ENCODE measurements at regions not wholly inside any gene's neighbourhood (a gene's known extent, or its start where the extent isn't known, plus 50 kb on each side); places are given as distances from the start of the nearest gene placed in this dataset.
"Not testable (repeated sequence)": the region's sequence is repeated elsewhere in the genome, so short reads cannot be mapped to it uniquely, and the experiment has no call there.

DNA sequence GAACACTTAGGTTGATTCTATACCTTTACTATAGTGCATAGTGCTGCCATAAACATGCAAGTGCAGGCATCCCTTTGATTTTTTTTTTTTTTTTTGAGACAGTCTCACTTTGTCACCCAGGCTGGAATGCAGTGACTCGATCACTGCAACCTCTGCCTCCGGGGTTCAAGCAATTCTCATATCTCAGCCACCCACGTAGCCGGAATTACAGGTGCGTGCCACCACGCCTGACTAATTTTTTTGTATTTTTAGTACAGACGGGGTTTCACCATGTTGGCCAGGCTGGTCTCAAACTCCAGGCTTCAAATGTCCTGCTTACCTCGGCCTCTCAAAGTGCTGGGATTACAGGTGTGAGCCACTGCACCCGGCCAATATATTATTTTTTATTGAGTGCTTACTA is 140.0 kb upstream of the OLIG3 start:
- H3K9me3 Mint-ChIP-seq; H3K36me3 Mint-ChIP-seq; POLR2A ChIA-PET; ATAC-seq (ENCODE audit: low read depth); DNase-seq; H3K4me1 Mint-ChIP-seq; H3K4me3 Mint-ChIP-seq; H3K27me3 Mint-ChIP-seq; H3K27ac Mint-ChIP-seq: not testable (repeated sequence)

DNA sequence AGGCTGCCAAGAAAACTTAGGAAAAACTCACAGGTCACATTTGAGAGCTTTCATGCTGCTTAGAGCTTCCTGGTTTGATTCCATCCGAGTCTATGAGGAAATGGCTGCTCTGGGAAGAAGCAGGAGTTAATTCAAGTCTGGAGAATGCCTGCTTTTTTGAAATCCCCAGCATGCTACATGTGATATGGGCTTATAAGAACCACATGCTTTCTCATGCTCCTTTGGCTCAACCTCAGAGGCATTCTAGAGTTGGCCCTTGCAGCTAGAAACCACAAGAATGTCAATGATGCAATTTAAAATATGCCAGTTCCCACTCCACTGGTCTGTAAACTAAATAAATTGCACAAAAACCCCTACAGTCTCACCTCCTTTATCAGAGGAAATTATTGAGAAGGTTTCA is 142.9 kb upstream of the OLIG3 start:
- peaks cover 11% of the 10 kb centered on the region for H3K4me1 Mint-ChIP-seq

DNA sequence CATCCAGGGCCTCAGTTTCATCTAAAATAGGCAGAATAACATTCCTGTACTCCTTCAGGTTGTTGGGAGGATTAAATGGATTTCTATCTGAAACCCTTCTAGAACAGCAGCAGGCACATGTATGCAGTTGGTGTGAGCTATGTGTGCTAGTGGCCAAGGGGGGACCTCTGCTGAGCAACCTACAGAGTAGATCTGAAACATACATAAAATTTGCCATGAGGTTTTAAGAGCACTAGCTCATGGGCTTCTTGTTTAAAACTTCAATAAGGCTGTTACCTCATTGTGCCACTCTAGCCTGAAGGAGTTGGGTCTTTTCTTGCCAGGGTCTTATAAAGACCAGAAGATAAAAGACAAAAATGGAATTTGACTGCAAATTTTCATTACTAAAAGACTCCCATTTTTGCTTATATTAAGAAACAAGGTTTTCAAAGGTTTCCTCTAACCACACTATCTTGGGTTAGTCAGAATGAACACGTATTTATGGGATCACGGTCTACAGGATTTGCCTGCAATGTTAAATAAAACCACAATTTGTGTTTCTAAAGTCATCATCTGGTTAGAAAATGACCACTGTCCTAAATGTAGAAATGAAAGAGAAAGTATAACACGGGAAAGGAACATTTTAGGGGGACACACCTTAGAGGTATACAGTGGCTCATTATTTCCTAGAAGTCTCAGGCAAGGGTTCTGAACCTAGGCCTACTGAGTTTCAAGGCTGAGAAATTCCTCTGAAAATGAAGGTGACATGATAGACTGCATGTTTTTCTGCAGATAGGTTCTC is 144.9 kb upstream of the OLIG3 start:
- no peak for DNase-seq
- Mint-ChIP-seq H3K4me3 (peak overlapping the region; percentile 77), H3K27ac (peak overlapping the region; percentile 78), H3K36me3 (no peaks in the 10 kb centered on the region), H3K9me3 (no peaks in the 10 kb centered on the region), H3K4me1 (peaks cover 11% of the 10 kb centered on the region), H3K27me3 (peaks cover 3% of the 10 kb centered on the region)
- POLR2A ChIA-PET: no interaction called here
- peak; percentile 69 for ATAC-seq (ENCODE audit: low read depth)

More for the DNA sequence above, 142.9 kb upstream of the OLIG3 start:
- POLR2A ChIA-PET: no interaction called here
- no peaks in the 10 kb centered on the region for H3K36me3 Mint-ChIP-seq
- H3K4me3 Mint-ChIP-seq: no peak overlapping the region
- H3K27ac Mint-ChIP-seq: no peak overlapping the region
- DNase-seq (no peak), ATAC-seq (ENCODE audit: low read depth) (no peak)
- H3K9me3 Mint-ChIP-seq: no peaks in the 10 kb centered on the region
- H3K27me3 Mint-ChIP-seq: peaks cover 2% of the 10 kb centered on the region

DNA sequence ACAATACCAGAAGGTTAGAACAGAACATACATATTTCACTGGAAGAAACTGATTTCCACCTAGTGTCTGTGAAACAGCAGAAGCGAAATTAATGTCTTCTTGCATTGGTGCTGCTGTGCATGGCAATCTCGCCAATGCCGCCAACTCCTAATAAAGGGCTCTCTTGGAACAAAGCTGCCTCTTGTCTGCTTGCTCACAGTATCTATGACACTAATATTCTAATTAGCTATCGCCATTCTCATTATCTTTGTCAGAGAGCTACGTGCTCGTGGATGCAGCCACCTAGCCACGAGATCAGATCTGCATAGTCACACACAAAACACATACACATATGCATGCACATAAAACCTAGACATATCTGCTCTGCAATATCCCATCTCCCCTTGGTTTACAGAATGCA is 145.9 kb upstream of the OLIG3 start:
- no peak for ATAC-seq (ENCODE audit: low read depth)
- H3K27ac Mint-ChIP-seq: no peak overlapping the region
- H3K27me3 Mint-ChIP-seq: peaks cover 8% of the 10 kb centered on the region
- peaks cover 11% of the 10 kb centered on the region for H3K4me1 Mint-ChIP-seq
- no peak overlapping the region for H3K4me3 Mint-ChIP-seq
- H3K9me3 Mint-ChIP-seq: no peaks in the 10 kb centered on the region
- POLR2A ChIA-PET: no interaction called here
- H3K36me3 Mint-ChIP-seq: no peaks in the 10 kb centered on the region
- no peak for DNase-seq

DNA sequence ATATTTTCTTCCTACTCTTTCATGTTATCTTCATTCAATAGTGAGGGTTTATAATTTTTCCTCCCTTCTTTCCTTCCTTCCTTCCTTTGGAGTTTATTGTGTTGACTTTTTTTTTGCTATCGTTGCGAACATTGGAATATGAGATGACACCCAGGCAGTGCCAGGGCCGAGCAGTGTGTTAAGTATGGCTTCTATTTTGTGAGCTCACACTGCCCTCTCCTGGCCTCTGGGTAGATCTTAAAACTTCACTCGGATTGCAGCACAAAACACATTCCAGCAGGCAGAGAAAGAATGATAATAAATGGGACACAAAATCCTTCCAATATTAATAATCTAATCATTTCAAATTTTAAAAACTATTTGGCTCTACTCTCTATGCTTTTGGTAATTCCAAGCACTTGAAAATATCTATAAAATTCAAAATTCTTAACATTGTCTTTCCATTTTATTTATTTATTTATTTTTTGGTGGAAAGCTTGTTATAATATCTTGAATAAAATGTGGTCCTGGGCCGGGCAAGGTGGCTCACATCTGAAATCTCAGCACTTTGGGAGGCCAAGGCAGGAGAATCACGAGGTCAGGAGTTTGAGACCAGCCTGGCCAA is 147.4 kb upstream of the OLIG3 start:
- H3K4me3 Mint-ChIP-seq: no peak overlapping the region
- no peak overlapping the region for H3K27ac Mint-ChIP-seq
- H3K27me3 Mint-ChIP-seq: peaks cover 10% of the 10 kb centered on the region
- H3K4me1 Mint-ChIP-seq: peaks cover 11% of the 10 kb centered on the region
- no peaks in the 10 kb centered on the region for H3K36me3 Mint-ChIP-seq
- ATAC-seq (ENCODE audit: low read depth) (peak; percentile 71), DNase-seq (peak; percentile 38)
- H3K9me3 Mint-ChIP-seq: no peaks in the 10 kb centered on the region
- POLR2A ChIA-PET: no interaction called here

DNA sequence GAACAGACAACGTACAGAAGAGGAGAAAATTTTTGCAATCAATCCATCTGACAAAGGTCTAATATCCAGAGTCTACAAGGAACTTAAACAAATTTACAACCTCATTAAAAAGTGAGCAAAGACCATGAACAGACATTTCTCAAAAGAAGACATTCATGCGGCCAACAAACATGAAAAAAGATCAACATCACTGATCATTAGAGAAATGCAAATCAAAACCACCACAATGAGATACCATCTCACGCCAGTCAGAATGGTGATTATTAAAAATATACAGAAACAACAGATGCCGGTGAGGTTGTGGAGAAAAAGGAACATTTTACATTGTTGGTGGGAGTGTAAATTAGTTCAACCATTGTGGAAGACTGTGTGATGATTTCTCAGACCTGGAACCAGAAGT is 149.0 kb upstream of the OLIG3 start:
- ATAC-seq (ENCODE audit: low read depth); H3K27ac Mint-ChIP-seq; H3K4me3 Mint-ChIP-seq; DNase-seq; H3K9me3 Mint-ChIP-seq; H3K36me3 Mint-ChIP-seq; POLR2A ChIA-PET: not testable (repeated sequence)
- peaks cover 17% of the 10 kb centered on the region for H3K27me3 Mint-ChIP-seq
- H3K4me1 Mint-ChIP-seq: peaks cover 11% of the 10 kb centered on the region

DNA sequence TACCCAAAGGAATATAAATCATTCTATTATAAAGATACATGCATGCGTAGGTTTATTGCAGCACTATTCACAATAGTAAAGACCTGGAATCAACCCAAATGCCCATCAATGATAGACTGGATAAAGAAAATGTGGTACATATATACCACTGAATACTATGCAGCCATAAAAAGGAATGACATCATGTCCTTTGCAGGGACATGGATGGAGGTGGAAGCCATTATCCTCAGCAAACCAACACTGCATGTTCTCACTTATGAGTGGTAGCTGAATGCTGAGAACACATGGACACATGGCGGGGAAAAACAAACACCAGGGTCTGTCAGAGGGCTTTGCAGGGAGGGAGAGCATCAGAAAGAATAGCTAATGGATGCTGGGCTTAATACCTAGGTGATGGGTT is 149.4 kb upstream of the OLIG3 start:
- H3K9me3 Mint-ChIP-seq; H3K4me1 Mint-ChIP-seq; ATAC-seq (ENCODE audit: low read depth); DNase-seq; POLR2A ChIA-PET; H3K27ac Mint-ChIP-seq; H3K36me3 Mint-ChIP-seq; H3K4me3 Mint-ChIP-seq: not testable (repeated sequence)
- H3K27me3 Mint-ChIP-seq: peaks cover 19% of the 10 kb centered on the region

DNA sequence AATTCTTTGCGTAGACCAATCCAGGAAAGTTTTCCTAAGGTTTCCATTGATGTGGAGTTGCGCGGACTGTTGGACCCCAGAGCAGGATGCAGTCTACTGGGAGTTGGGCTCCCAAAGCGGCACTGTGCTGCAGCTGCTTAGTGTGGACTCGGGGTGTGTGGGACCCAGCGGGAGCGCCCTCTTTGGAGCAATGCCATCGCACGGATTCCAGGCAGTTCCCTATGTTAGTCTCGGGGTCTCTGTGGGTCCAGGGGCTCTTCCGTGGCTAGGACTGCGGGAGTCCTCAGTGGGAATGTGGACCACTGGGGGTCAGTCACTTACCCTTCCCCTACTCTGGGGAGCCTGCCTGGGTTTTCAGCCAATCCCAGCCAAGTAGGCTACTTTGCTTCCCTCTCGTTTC is 151.7 kb upstream of the OLIG3 start:
- DNase-seq (no peak), ATAC-seq (ENCODE audit: low read depth) (no peak)
- POLR2A ChIA-PET: interaction anchor here (0.6 kb wide), 1 partner anchor 179 kb away, joined by 7 read pairs; no protein-coding TSS in a partner anchor
- Mint-ChIP-seq H3K4me1 (no peaks in the 10 kb centered on the region), H3K9me3 (no peaks in the 10 kb centered on the region), H3K36me3 (no peaks in the 10 kb centered on the region), H3K27ac (no peak overlapping the region), H3K27me3 (peaks cover 21% of the 10 kb centered on the region), H3K4me3 (no peak overlapping the region)

DNA sequence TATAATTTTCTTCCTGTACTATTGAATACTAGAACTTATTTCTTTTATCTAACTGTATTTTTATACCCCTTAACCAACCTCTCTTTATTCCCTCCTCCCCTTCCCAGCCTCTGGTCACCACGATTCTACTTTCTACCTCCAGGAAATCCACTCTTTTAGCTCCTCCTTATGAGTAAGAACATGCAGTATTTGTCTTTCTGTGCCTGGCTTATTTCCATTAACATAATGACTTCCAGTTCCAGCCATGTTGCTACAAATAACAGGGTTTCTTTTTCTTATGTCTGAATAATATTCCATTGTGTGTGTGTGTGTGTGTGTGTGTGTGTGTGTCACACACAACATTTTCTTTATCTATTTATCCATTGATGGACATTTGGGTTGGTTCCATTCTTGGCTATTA is 152.3 kb upstream of the OLIG3 start:
- no peak for DNase-seq
- no peaks in the 10 kb centered on the region for H3K36me3 Mint-ChIP-seq
- peaks cover 21% of the 10 kb centered on the region for H3K27me3 Mint-ChIP-seq
- POLR2A ChIA-PET: interaction anchor here (0.6 kb wide), 1 partner anchor 178 kb away, joined by 7 read pairs; no protein-coding TSS in a partner anchor
- peaks cover under 1% of the 10 kb centered on the region for H3K9me3 Mint-ChIP-seq
- no peak overlapping the region for H3K4me3 Mint-ChIP-seq
- H3K4me1 Mint-ChIP-seq: no peaks in the 10 kb centered on the region
- ATAC-seq (ENCODE audit: low read depth): no peak
- no peak overlapping the region for H3K27ac Mint-ChIP-seq

DNA sequence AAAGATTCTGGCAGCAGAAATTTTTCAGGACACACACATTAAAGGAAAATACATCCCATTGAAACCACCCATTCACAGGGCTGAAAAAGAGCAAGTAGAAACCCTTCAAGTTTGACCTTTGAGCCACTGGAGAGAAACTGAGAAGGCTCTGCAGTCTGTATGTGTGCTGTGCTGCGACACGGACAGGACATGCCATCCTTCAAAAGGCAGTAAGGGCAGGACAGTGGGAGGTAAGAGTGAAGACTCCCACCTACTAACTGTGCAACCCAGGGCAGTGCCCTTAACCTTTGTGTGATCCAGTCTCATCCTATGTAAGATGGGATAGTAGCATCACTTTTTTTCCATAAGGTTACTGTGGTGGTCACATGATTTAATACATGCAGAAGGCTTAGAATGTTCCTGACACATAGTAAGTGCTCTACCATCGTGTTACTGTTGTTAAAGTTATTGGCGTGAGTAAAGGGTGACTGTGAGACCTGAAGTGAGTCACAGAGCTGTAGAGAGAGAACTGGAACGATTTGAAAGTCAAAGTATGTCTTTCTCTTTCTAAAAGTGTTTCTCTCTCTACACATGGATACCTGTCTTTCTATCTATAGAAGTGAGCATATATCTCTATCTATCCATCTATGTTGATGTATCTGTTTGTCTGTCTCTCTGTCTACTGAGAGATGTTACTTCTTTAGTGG is 153.7 kb upstream of the OLIG3 start:
- H3K4me3 Mint-ChIP-seq: no peak overlapping the region
- POLR2A ChIA-PET: no interaction called here

DNA sequence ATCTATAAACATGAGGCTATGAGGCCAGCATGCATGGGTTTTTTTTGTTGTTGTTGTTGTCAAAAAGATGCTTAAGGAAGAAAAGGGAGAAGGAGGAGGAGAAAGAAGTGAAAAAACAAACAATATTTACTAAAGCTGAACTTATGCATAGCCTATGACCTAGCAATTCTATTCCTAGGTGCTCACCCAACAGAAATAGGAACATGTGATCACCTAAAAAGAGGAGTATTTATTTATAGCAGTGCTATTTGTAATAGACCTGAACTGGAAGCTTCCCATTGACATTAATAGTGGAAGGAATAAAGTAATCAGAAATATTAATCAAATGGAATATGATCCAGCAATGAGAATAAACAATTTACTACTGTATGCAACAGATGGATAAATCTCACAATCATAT is 156.5 kb upstream of the OLIG3 start:
- POLR2A ChIA-PET: no interaction called here

More for the DNA sequence above, 153.7 kb upstream of the OLIG3 start:
- Mint-ChIP-seq H3K9me3 (peaks cover 4% of the 10 kb centered on the region), H3K36me3 (no peaks in the 10 kb centered on the region), H3K27me3 (peaks cover 21% of the 10 kb centered on the region), H3K27ac (no peak overlapping the region), H3K4me1 (no peaks in the 10 kb centered on the region)
- ATAC-seq (ENCODE audit: low read depth) (no peak), DNase-seq (no peak)

DNA sequence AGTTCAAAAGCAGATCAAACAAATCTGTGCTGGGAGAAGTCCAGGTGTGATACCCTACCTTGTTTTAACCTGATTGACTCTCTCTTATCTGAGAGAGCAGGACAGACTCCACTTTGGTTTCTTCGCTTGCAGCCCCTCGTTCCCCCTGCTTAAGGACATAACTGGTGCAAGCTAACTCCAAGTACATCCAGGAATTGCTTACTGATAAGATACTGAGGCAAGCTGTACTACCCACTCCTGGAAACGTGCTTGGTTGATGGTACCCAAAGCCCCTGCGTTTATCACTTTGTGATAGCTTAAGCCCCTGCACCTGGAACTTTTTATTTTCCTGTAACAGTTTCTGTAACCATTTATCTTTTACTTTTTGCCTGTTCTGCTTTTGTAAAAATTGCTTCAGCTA is 157.0 kb upstream of the OLIG3 start:
- Mint-ChIP-seq H3K4me3 (no peak overlapping the region), H3K36me3 (no peaks in the 10 kb centered on the region), H3K4me1 (no peaks in the 10 kb centered on the region), H3K9me3 (peaks cover 11% of the 10 kb centered on the region), H3K27ac (no peak overlapping the region), H3K27me3 (peaks cover 11% of the 10 kb centered on the region)
- DNase-seq (no peak), ATAC-seq (ENCODE audit: low read depth) (no peak)
- POLR2A ChIA-PET: no interaction called here

More for the DNA sequence above, 156.5 kb upstream of the OLIG3 start:
- H3K27me3 Mint-ChIP-seq: peaks cover 13% of the 10 kb centered on the region
- H3K9me3 Mint-ChIP-seq: peaks cover 10% of the 10 kb centered on the region
- no peak overlapping the region for H3K4me3 Mint-ChIP-seq
- ATAC-seq (ENCODE audit: low read depth) (no peak), DNase-seq (no peak)
- no peaks in the 10 kb centered on the region for H3K36me3 Mint-ChIP-seq
- H3K4me1 Mint-ChIP-seq: no peaks in the 10 kb centered on the region
- H3K27ac Mint-ChIP-seq: no peak overlapping the region

DNA sequence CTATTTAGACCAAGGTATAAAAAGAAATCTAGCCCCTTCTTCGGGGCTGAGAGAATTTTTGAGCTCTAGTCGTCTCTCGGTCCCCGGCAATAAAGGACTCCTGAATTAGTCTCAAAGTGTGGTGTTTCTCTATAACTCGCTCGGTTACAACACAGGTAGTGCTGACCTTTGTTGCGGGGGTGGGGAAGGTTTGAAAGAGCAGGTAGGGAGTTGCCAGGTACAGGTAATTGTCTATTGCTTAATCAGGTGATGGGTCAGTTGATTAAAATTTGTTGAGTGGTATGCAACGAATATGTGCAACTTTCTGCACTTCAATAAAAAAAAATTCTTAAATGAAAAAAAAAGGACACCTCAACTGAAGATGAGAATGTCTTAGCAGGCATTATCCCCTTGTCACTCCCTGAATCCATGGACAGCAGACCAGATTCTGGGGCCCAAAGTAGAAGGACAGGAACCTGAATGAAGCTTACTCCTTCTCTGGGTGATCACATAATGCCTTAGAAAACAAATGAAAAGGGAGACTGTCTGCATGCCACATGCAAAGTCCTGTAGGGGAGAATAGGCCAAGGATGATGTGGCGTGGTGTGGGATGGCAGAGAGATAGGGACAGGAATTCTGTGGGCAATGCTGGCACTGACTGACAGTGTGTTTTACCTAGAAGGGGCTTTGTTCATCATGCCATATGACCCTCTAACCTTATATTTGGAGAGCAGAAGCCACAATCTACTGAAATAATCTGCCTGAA is 157.6 kb upstream of the OLIG3 start:
- ATAC-seq (ENCODE audit: low read depth) (no peak), DNase-seq (no peak)
- no peaks in the 10 kb centered on the region for H3K36me3 Mint-ChIP-seq
- no peak overlapping the region for H3K4me3 Mint-ChIP-seq
- H3K9me3 Mint-ChIP-seq: peaks cover 13% of the 10 kb centered on the region
- POLR2A ChIA-PET: no interaction called here
- H3K27me3 Mint-ChIP-seq: peaks cover 11% of the 10 kb centered on the region
- H3K27ac Mint-ChIP-seq: no peak overlapping the region
- H3K4me1 Mint-ChIP-seq: no peaks in the 10 kb centered on the region
